OCI-LY3 (cell line): ENCODE measurements at regions not wholly inside any gene's neighbourhood (a gene's known extent, or its start where the extent isn't known, plus 50 kb on each side); places are given as distances from the start of the nearest gene placed in this dataset.

Experiments used
- EZH2phosphoT487 ChIP-seq: fragments of 200-600 bp; shearing (Covaris generic); IDR thresholded peaks from 2 replicates; pipeline ENCODE4 v1.6.1; 2018; ENCODE audit warnings: antibody characterized with exemption, mixed run types, low read depth
- TF ChIP-seq, protein P1 (sequence below): fragments of 200-600, 300-600 bp; sonication (generic); IDR thresholded peaks from 2 replicates; pipeline ENCODE4 v1.5.1; 2014; ENCODE audit warnings: antibody characterized with exemption, low read length, low read depth

DNA sequence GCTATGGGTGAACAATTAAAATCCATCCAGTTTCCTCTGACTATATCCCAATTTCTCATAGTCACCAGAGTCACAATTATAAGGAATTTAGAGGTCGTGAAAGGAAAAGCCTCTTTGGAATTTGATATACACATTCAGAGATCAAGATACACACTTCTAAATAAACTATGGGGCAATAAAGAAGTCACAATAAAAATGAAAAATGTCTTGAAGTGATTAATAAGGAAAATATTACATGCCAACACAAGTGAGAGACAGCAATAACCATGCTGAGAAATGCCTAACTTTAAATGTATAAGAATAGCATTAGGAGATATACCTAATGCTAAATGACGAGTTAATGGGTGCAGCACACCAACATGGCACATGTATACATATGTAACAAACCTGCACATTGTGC is 54.9 kb upstream of the ADAMTS19 start:
- TF ChIP-seq, protein P1, sequence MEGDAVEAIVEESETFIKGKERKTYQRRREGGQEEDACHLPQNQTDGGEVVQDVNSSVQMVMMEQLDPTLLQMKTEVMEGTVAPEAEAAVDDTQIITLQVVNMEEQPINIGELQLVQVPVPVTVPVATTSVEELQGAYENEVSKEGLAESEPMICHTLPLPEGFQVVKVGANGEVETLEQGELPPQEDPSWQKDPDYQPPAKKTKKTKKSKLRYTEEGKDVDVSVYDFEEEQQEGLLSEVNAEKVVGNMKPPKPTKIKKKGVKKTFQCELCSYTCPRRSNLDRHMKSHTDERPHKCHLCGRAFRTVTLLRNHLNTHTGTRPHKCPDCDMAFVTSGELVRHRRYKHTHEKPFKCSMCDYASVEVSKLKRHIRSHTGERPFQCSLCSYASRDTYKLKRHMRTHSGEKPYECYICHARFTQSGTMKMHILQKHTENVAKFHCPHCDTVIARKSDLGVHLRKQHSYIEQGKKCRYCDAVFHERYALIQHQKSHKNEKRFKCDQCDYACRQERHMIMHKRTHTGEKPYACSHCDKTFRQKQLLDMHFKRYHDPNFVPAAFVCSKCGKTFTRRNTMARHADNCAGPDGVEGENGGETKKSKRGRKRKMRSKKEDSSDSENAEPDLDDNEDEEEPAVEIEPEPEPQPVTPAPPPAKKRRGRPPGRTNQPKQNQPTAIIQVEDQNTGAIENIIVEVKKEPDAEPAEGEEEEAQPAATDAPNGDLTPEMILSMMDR = no peak
- no peak for TF ChIP-seq EZH2phosphoT487
